ENCODE measurements at regions not wholly inside any gene's neighbourhood (a gene's known extent, or its start where the extent isn't known, plus 50 kb on each side); places are given as distances from the start of the nearest gene placed in this dataset.

DNA sequence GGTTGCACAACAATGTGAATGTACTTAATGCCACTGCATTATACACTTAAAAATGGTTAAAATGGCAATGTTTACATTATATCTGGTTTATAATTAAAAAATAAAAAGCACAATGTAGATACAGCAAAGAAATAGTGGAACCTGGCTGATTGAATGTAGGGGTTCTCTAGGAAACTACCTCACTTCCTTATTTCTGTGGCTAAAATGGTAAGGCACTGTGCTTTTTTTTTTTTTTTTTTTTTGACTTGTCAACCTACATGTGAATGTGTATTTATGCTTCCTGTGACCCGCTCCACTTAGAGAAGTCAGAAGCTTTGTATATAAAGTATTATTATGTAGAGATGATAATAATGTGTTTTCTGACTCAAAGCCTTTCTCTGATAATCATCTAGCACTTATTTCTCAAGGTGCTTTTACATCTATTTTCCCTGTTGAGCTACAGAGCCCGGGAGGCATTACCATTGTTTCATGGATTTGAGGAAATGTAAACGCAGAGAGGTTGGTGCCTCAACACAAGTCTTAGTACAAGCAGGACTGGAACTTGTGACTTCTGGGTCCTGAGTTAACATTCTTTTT, 55.0 kb downstream of the SOX4 start:
- Mint-ChIP-seq H3K27me3 (no peaks in the 10 kb centered on the region), H3K36me3 (no peaks in the 10 kb centered on the region), H3K27ac (no peak overlapping the region), H3K4me3 (no peak overlapping the region), H3K4me1 (no peaks in the 10 kb centered on the region), H3K9me3 (peaks cover 6% of the 10 kb centered on the region)
- CTCF ChIA-PET: no interaction called here
- DNase-seq: no peak

DNA sequence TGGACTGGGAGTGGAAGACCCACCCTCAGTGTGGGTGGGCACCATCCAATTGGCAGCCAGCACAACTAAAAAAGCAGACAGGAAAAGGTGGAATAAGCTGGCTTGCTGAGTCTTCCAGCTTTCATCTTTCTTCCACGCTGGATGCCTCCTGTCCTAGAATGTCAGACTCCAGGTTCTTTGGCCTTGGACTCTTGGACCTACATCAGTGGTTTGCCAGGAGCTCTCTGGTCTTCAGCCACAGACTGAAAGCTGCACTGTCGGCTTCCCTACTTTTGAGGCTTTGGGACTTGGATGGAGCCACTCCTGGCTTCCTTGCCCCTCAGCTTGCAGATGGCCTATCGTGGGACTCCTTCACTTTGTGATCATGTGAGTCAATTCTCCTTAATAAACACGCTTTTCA, 59.8 kb downstream of the SOX4 start:
- H3K9me3 Mint-ChIP-seq: peaks cover 6% of the 10 kb centered on the region
- H3K36me3 Mint-ChIP-seq: no peaks in the 10 kb centered on the region
- DNase-seq: no peak
- no peak overlapping the region for H3K27ac Mint-ChIP-seq
- no peaks in the 10 kb centered on the region for H3K4me1 Mint-ChIP-seq
- H3K27me3 Mint-ChIP-seq: no peaks in the 10 kb centered on the region
- CTCF ChIA-PET: no interaction called here
- no peak overlapping the region for H3K4me3 Mint-ChIP-seq

DNA sequence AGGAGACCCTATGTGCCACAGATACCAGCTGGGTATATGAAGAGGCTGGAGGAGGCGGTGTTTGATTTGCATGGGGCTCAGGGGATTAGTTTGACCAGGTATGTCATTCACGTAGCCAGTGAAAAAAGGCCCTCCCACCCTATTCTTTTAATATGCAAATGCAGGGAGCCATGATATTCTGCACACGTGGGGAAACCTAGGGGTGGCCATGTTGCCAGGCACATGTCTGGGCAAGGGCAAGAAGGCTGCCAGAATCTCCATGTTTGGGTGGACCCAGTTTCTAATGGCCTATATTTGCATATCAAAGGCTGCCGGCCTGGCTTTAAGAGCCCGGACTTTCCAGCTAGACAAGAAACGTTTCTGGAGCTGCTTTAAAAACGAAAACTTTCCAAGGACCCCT, 60.4 kb downstream of the SOX4 start:
- H3K4me1 Mint-ChIP-seq: no peaks in the 10 kb centered on the region
- no peak overlapping the region for H3K27ac Mint-ChIP-seq
- no peaks in the 10 kb centered on the region for H3K36me3 Mint-ChIP-seq
- H3K27me3 Mint-ChIP-seq: no peaks in the 10 kb centered on the region
- CTCF ChIA-PET: no interaction called here
- peaks cover 6% of the 10 kb centered on the region for H3K9me3 Mint-ChIP-seq
- DNase-seq: no peak
- H3K4me3 Mint-ChIP-seq: no peak overlapping the region

DNA sequence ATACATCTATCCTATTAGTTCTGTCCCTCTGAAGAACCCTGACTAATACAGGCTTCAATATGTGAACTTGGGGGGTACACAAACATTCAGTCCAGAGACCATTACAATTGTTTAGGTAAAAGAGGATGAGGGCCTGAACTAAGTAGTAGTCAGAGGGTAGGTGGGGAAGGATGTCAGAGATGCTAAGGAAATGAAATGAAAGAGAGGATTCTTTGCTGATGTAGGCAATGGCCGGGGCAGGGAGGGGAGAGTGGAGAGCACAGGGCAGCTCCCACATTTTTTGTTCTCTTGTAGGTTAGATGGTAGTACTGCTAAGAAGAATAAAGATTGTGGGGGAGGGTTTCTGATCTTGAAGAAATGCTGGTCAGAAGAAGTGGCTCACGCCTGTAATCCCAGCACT, 60.8 kb downstream of the SOX4 start:
- H3K4me3 Mint-ChIP-seq: no peak overlapping the region
- no peak for DNase-seq
- no peaks in the 10 kb centered on the region for H3K4me1 Mint-ChIP-seq
- peaks cover 6% of the 10 kb centered on the region for H3K9me3 Mint-ChIP-seq
- H3K27me3 Mint-ChIP-seq: no peaks in the 10 kb centered on the region
- H3K36me3 Mint-ChIP-seq: no peaks in the 10 kb centered on the region
- H3K27ac Mint-ChIP-seq: no peak overlapping the region
- CTCF ChIA-PET: no interaction called here

DNA sequence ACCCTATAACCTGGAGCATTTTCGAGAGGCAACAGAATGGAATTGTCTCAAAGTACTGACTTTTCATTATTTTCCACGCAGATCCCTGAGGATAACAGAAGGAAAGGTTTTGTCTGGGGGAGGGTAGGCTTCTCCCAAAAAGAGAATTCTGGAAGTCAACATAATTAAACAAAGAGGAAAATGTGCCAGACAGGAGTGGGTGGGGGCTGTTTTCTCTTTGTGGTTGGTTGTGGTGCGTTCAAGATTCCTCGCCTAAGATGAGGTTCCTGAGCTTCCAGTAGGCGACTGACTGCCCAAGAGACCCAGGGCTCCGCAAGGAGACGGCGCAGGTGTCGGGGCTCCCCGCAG, 70.4 kb downstream of the SOX4 start:
- Mint-ChIP-seq H3K27ac (no peak overlapping the region), H3K27me3 (peaks cover 60% of the 10 kb centered on the region), H3K4me3 (no peak overlapping the region), H3K4me1 (peaks cover 20% of the 10 kb centered on the region), H3K9me3 (no peaks in the 10 kb centered on the region), H3K36me3 (no peaks in the 10 kb centered on the region)
- DNase-seq: no peak
- CTCF ChIA-PET: interaction anchor here (0.6 kb wide), 1 partner anchor 987 kb away, joined by 3 read pairs; no protein-coding TSS in a partner anchor

DNA sequence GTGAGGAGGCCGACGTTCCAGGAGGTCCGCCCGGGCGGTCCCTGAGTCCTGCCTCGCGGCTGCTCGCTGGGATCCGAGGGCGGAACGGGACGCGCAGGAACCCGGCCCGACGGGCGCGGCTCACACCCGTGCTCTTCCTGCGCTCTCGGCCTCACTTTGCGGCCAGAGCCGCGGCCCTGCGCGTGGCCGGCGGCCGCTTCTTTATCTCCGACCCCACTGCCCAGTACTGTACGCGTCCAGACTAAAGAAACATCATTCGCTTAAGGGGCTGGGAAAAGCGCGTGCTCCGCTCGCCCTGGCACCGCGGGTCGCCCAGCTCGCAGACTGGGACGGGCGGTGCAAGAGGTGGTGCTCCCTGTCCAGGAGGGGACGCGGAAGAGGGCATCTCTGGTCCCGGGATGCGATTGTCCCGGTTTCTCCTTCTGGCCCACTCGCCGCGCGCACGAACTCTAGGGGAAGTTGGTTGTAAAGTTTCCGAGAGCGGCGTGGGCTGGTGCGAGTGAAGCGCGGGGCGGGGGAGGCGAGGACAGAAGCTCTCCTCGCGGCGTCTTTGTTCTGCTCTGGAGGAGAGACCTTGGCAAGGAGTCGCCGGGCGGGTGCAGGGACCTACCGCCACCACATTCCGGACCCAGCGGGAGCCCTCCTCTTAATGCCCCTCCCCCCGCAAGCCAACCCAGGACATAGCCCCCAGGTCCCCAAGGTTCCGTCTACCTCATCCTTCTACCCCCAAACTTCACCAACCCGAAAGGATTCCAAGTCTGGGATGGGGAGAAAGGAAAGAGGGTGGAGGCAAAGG, 71.0 kb downstream of the SOX4 start:
- CTCF ChIA-PET: no interaction called here
- Mint-ChIP-seq H3K4me3 (no peak overlapping the region), H3K4me1 (peaks cover 20% of the 10 kb centered on the region), H3K9me3 (no peaks in the 10 kb centered on the region), H3K36me3 (no peaks in the 10 kb centered on the region), H3K27me3 (peaks cover 60% of the 10 kb centered on the region), H3K27ac (no peak overlapping the region)
- DNase-seq: no peak

DNA sequence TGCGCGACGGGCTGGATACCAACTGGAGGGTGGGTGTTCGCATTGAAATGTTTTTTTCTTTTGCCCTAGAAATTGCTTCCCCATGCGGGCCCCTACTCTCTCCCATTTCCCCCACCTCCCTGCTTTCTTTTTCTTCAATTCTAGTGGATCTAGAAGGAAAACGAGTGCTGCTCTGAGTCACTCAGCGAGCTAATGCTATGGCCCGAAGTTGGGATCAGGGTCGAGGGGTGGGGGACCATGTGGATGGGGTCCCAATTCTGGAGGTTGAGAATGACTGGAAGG, 71.5 kb downstream of the SOX4 start:
- peaks cover 20% of the 10 kb centered on the region for H3K4me1 Mint-ChIP-seq
- no peak for DNase-seq
- no peak overlapping the region for H3K27ac Mint-ChIP-seq
- no peaks in the 10 kb centered on the region for H3K36me3 Mint-ChIP-seq
- H3K4me3 Mint-ChIP-seq: no peak overlapping the region
- peaks cover 64% of the 10 kb centered on the region for H3K27me3 Mint-ChIP-seq
- H3K9me3 Mint-ChIP-seq: no peaks in the 10 kb centered on the region
- CTCF ChIA-PET: no interaction called here

DNA sequence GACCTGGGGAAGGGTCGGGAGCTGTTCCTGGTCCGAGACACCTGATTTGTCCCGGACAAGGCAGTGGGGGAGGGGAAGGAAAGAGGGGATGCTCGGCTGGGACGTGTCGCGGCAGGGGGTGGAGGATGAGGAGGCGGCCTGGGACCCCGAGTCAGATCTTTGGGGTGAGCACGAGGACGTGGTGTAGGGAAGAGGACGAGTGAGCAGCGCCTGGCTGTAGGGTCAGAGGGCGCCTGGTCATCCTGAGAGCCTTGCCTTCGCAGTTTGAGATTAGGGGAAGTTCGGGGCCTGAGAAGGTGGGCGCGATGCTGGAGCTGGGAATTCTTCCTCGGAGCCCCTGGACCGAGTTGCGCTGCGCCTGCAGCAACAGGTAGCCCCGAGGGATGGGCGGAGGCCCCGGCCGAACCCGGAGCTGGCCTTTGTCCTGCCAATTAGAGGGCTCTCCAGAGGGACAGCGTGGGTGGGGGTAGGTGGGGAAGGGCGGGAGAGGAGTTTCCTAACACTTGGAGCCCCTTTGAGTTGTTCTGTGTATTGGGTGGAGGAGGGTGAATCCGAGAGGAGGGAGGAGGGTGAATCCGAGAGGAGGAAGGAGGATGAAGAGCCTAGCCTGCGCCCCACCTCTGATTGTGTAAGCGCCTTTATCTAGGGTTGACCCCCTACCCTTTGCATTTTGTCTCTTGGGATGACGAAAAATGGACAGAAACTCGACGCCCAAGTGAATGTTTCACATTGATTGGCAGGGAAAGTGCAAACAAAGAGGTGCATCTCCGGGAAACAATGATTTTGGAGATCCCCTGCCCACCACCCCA, 72.0 kb downstream of the SOX4 start:
- Mint-ChIP-seq H3K27me3 (peaks cover 64% of the 10 kb centered on the region), H3K27ac (no peak overlapping the region), H3K4me3 (no peak overlapping the region), H3K4me1 (peaks cover 20% of the 10 kb centered on the region), H3K9me3 (no peaks in the 10 kb centered on the region), H3K36me3 (no peaks in the 10 kb centered on the region)
- DNase-seq: no peak
- CTCF ChIA-PET: no interaction called here

DNA sequence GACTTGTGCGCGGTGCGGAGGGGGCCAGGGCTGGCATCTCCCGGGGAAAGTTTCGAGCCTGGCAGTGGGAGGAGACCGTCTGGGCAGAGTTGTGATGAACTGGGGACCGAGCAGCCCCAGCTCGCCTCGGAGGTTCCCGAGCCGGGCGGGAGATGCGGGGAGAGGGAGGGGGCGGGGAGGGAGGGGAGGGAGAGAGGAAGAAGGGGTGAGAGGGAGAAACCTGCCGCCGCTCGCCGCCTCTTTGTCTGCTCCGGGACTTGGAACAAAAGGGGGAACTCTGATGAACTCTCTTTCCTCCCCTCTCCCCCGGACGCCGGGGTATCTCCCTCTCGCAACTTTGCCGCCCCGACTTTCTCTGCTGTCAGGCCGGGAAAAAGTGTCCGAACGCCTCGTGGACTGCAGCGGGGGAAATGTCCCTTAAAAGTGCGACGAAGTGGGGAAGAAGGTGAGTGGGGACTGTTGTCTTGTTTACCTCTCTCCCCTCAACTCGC, 72.7 kb downstream of the SOX4 start:
- H3K27me3 Mint-ChIP-seq: peaks cover 64% of the 10 kb centered on the region
- no peaks in the 10 kb centered on the region for H3K9me3 Mint-ChIP-seq
- no peaks in the 10 kb centered on the region for H3K36me3 Mint-ChIP-seq
- DNase-seq: no peak
- H3K4me3 Mint-ChIP-seq: no peak overlapping the region
- H3K27ac Mint-ChIP-seq: no peak overlapping the region
- H3K4me1 Mint-ChIP-seq: peaks cover 20% of the 10 kb centered on the region
- CTCF ChIA-PET: no interaction called here

DNA sequence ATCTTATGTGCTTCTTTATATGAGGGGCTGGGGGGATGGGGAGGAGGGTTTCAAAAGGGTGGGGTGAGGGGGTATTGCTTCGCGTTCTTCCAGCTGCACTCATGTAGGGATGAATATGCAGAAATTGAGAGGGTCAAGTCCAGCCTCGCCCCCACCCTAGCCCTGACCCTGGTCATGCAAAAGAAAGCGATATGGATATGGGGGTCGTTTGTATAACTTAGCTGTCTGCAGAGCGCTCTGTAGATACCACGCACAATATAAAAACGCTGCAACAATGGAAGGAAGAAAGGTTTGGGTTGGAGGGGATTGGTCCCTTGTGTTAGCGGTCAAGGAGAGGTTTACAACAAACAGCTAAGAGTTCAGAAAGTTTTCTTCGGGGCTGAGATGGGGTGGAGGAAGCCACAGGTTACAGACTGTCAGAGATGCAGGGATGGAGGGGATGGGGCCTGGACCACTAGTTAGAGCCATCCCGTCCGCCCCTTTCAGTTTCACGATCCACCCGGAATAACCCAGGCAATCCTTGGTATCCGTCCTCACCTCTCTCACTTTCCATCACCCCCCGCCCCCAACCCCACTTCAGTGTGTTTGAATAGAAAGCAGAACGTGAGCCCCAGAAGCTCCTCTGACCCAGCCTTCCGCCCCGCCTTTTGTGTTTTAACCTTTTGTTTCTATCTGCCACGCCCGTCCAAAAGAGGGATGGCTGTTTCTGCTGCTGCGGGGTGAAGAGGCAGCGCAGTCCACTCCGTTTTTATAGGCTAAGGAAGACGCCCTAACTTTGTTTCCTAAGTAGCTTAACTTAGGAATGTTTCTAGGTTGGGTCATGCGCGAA, 73.5 kb downstream of the SOX4 start:
- Mint-ChIP-seq H3K4me3 (no peak overlapping the region), H3K27ac (no peak overlapping the region), H3K9me3 (no peaks in the 10 kb centered on the region), H3K36me3 (no peaks in the 10 kb centered on the region), H3K27me3 (peaks cover 64% of the 10 kb centered on the region), H3K4me1 (peaks cover 20% of the 10 kb centered on the region)
- DNase-seq: no peak
- CTCF ChIA-PET: no interaction called here

DNA sequence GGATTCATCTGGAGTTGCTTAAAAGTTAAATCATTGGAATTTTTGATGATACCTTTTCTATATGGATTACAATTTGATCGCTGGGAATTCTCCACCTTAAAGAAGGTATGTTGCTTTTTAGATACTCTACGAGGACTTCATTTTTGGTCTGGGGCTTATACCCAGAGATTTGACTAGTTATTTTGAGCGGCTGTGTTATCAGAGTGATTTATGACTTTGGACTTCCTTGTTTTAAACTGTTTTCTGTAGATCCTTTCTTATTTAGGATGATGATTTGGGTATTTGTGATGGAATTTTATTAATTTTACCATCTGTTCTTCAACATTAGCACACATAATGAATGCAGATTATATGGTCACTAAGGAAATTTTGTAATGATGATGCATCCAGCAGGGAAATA, 75.2 kb downstream of the SOX4 start:
- Mint-ChIP-seq H3K27ac (no peak overlapping the region), H3K9me3 (no peaks in the 10 kb centered on the region), H3K27me3 (peaks cover 50% of the 10 kb centered on the region), H3K4me3 (no peak overlapping the region), H3K36me3 (no peaks in the 10 kb centered on the region), H3K4me1 (peaks cover 20% of the 10 kb centered on the region)
- DNase-seq: no peak
- CTCF ChIA-PET: no interaction called here

DNA sequence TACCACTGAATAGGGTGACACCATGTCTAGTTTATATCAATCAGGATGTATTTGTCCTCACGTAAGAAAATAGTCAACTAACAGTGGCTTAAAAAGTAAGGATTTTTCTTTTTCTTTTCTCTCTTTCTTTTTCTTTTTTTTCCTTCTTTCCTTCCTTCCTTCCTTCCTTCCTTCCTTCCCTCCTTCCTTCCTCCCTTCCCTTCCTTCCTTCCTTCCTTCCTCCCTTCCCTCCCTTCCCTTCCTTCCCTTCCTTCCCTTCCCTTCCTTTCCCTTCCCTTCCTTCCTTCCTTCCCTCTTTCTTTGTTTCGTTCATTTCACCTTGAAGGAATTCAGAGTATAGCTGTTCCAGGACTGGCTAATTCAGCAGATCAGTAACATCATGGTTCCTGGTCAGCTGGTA, 83.2 kb downstream of the SOX4 start:
- Mint-ChIP-seq H3K36me3 (no peaks in the 10 kb centered on the region), H3K27me3 (no peaks in the 10 kb centered on the region), H3K27ac (no peak overlapping the region), H3K4me1 (no peaks in the 10 kb centered on the region), H3K4me3 (no peak overlapping the region), H3K9me3 (no peaks in the 10 kb centered on the region)
- no peak for DNase-seq
- CTCF ChIA-PET: no interaction called here

DNA sequence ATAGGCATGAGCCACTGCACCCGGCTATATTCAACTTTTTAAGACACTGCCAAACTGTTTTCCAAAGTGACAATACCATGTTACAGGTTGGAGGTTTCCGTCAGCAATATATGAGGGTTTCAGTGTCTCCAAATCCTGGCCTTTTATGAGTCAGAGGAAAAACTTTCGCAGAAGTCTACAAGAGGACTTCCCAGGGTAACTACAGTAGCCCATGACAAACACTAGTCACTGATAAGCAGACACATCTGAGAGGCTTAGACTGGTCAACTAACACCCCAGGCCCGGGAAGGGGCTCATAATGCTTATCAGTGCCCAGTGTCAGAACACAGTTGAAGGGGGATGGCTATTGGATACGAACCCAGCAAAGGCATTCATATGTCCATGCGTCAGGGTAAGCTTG, 85.4 kb downstream of the SOX4 start:
- Mint-ChIP-seq H3K27ac (no peak overlapping the region), H3K9me3 (no peaks in the 10 kb centered on the region), H3K27me3 (no peaks in the 10 kb centered on the region), H3K4me1 (no peaks in the 10 kb centered on the region), H3K36me3 (no peaks in the 10 kb centered on the region), H3K4me3 (no peak overlapping the region)
- CTCF ChIA-PET: no interaction called here
- DNase-seq: no peak

DNA sequence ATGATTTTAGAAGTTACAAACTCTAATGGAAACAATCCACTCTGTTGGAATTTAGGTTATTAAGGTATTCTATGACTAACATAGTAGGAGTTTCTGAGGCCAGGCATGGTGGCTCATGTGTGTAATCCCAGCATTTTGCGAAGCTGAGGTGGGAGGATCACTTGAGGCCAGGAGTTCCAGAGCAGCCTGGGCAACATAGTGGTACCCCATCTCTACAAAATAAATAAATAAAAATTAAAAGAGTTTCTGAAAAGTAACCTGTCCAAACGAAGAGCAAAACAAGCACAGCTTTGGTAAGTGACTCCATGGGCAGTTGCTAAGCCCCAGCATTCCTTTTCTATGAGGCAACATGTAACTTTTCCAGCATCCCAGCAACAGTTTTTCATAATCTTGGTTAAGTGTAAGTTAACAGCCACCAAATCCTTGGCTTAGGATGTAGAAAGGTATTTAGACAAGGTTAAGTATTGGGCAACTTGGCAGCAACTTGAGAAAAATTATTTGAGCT, 86.3 kb downstream of the SOX4 start:
- no peak overlapping the region for H3K4me3 Mint-ChIP-seq
- CTCF ChIA-PET: no interaction called here
- no peaks in the 10 kb centered on the region for H3K36me3 Mint-ChIP-seq
- H3K9me3 Mint-ChIP-seq: no peaks in the 10 kb centered on the region
- H3K4me1 Mint-ChIP-seq: no peaks in the 10 kb centered on the region
- H3K27ac Mint-ChIP-seq: no peak overlapping the region
- DNase-seq: no peak
- no peaks in the 10 kb centered on the region for H3K27me3 Mint-ChIP-seq

Data from activated naive CD4-positive, alpha-beta T cell treated with anti-CD3 and anti-CD28 coated beads, Interleukin-2, amount 10 ng/mL, durations not matched to agents 7 days and 5 days (primary cell).